ENCODE measurements at regions not wholly inside any gene's neighbourhood (a gene's known extent, or its start where the extent isn't known, plus 50 kb on each side); places are given as distances from the start of the nearest gene placed in this dataset.

GRCh38 chr2:239670463-239671120 lies 269.8 kb upstream of the HDAC4 start:
- no peak for DNase-seq (ENCODE audit: low read depth)

GRCh38 chr2:239669899-239670460 lies 269.2 kb upstream of the HDAC4 start:
- DNase-seq (ENCODE audit: low read depth), result no peak

- DNase-seq (ENCODE audit: low read depth), result no peak
These were observed 268.5 kb upstream of the HDAC4 start for GRCh38 chr2:239669181-239669898.

GRCh38 chr2:239668651-239669050 lies 267.8 kb upstream of the HDAC4 start:
- DNase-seq (ENCODE audit: low read depth), result no peak

GRCh38 chr2:239668042-239668441 lies 267.2 kb upstream of the HDAC4 start:
- DNase-seq (ENCODE audit: low read depth), result no peak

GRCh38 chr2:239667431-239667985 lies 266.7 kb upstream of the HDAC4 start:
- DNase-seq (ENCODE audit: low read depth), result no peak

- DNase-seq (ENCODE audit: low read depth), result no peak
These were observed 266.1 kb upstream of the HDAC4 start for GRCh38 chr2:239666855-239667376.

GRCh38 chr2:239666053-239666854 lies 265.4 kb upstream of the HDAC4 start:
- DNase-seq (ENCODE audit: low read depth), result no peak

GRCh38 chr2:239664216-239664810 lies 263.5 kb upstream of the HDAC4 start:
- no peak for DNase-seq (ENCODE audit: low read depth)

- DNase-seq (ENCODE audit: low read depth), result no peak
These were observed 262.6 kb upstream of the HDAC4 start for GRCh38 chr2:239663364-239663924.

GRCh38 chr2:239662413-239663120 lies 261.7 kb upstream of the HDAC4 start:
- no peak for DNase-seq (ENCODE audit: low read depth)

GRCh38 chr2:239661334-239662312 lies 260.8 kb upstream of the HDAC4 start:
- no peak for DNase-seq (ENCODE audit: low read depth)

GRCh38 chr2:239660390-239661230 lies 259.8 kb upstream of the HDAC4 start:
- no peak for DNase-seq (ENCODE audit: low read depth)

- DNase-seq (ENCODE audit: low read depth), result no peak
These were observed 257.2 kb upstream of the HDAC4 start for GRCh38 chr2:239657992-239658391.

GRCh38 chr2:239657236-239657635 lies 256.4 kb upstream of the HDAC4 start:
- no peak for DNase-seq (ENCODE audit: low read depth)

- DNase-seq (ENCODE audit: low read depth), result no peak
These were observed 253.4 kb upstream of the HDAC4 start for GRCh38 chr2:239654266-239654665.

- DNase-seq (ENCODE audit: low read depth), result no peak
These were observed 251.0 kb upstream of the HDAC4 start for GRCh38 chr2:239651859-239652258.

GRCh38 chr2:239650674-239651073 lies 249.9 kb upstream of the HDAC4 start:
- DNase-seq (ENCODE audit: low read depth), result no peak
